NB4 (cell line): ENCODE measurements at regions not wholly inside any gene's neighbourhood (a gene's known extent, or its start where the extent isn't known, plus 50 kb on each side); places are given as distances from the start of the nearest gene placed in this dataset.

ENCODE experiments used
- MYC ChIP-seq: IDR thresholded peaks from 2 replicates; pipeline ENCODE4 v1.6.1; 2011; ENCODE audit warnings: low read depth, low read length
- POLR2A ChIP-seq: IDR thresholded peaks from 2 replicates; pipeline ENCODE4 v1.6.1; 2011; ENCODE audit warnings: mild to moderate bottlenecking; ENCODE audit not compliant: insufficient read length; ENCODE audit errors: extremely low read depth
- TF ChIP-seq, protein P1 (sequence below): IDR thresholded peaks from one replicate; pipeline ENCODE4 v1.5.1; 2012; ENCODE audit warnings: low read depth, low read length

DNA sequence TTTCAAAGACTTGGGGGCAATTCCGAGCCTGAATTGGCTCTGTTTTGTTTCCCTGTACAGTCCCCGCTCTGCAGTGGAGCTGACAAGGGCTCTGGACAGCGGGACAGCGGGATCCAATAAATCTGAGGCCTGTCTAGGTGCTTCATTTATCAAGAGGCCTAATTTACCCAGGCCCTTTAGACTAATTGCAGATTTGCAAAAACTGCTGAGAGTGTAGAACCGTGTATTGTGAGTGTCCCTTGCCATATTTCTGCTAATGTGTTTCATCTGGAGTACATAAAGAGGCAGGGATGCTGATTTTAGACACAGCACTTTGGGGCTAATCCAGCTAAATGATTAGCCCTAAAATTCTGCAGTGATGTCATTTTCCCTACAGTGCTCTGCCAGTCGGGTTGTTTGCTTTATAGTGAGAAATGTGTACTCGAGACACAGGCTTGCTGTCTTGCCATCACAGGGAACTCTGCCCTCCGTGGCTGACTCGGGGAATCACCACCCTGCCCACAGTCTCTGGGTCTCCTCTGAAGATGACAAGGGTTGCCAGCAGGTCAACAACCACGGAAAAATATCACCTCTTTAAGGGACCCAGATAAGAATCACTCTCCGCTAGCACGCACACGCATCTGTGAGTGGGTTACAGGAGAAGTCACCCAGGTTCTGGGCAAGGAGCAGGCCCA is 592.0 kb downstream of the BNC2 start:
- TF ChIP-seq, protein P1, sequence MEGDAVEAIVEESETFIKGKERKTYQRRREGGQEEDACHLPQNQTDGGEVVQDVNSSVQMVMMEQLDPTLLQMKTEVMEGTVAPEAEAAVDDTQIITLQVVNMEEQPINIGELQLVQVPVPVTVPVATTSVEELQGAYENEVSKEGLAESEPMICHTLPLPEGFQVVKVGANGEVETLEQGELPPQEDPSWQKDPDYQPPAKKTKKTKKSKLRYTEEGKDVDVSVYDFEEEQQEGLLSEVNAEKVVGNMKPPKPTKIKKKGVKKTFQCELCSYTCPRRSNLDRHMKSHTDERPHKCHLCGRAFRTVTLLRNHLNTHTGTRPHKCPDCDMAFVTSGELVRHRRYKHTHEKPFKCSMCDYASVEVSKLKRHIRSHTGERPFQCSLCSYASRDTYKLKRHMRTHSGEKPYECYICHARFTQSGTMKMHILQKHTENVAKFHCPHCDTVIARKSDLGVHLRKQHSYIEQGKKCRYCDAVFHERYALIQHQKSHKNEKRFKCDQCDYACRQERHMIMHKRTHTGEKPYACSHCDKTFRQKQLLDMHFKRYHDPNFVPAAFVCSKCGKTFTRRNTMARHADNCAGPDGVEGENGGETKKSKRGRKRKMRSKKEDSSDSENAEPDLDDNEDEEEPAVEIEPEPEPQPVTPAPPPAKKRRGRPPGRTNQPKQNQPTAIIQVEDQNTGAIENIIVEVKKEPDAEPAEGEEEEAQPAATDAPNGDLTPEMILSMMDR: no peak
- TF ChIP-seq POLR2A: no peak
- no peak for TF ChIP-seq MYC
